Cardiac muscle cell (in vitro differentiated cells and primary cell): ENCODE measurements at regions not wholly inside any gene's neighbourhood (a gene's known extent, or its start where the extent isn't known, plus 50 kb on each side); places are given as distances from the start of the nearest gene placed in this dataset.

Source experiments
- DNase-seq, 2 donors: peaks; one replicate each; pipeline versions ENCODE4 v3.0.0 to v3.0.0-alpha.2; 2010 to 2017; ENCODE audit warnings: low read depth in 1 of 2, low spot score in 1 of 2
- H3K27ac ChIP-seq: fragments of 200-600 bp; sonication (generic); 2 replicates; pipeline ENCODE4 v1.5.1; 2016
- H3K27me3 ChIP-seq: fragments of 200-600 bp; sonication (generic); 2 replicates; pipeline ENCODE4 v1.6.0; 2016; ENCODE audit warnings: control low read depth
- H3K36me3 ChIP-seq: fragments of 200-600 bp; sonication (generic); 2 replicates; pipeline ENCODE4 v1.5.1; 2016; ENCODE audit warnings: control low read depth
- H3K4me1 ChIP-seq: fragments of 200-600 bp; sonication (generic); 2 replicates; pipeline ENCODE4 v1.8.1; 2017; ENCODE audit warnings: low read depth, mild to moderate bottlenecking, mixed run types
- H3K4me3 ChIP-seq: fragments of 200-600 bp; sonication (generic); 2 replicates; pipeline ENCODE4 v1.5.1; 2016; ENCODE audit warnings: mild to moderate bottlenecking
- H3K9me3 ChIP-seq: fragments of 200-600 bp; sonication (generic); 2 replicates; pipeline ENCODE4 v1.5.1; 2017; ENCODE audit warnings: low read depth, mild to moderate bottlenecking, control low read depth
- TF ChIP-seq, protein P1 (sequence below): IDR thresholded peaks from 2 replicates; pipeline ENCODE4 v1.5.1; 2012; ENCODE audit warnings: low read depth, mild to moderate bottlenecking, low read length

- Histone ChIP-seq H3K4me1 (no peaks in the 10 kb centered on the region), H3K27ac (no peak overlapping the region), H3K27me3 (no peaks in the 10 kb centered on the region), H3K36me3 (no peaks in the 10 kb centered on the region), H3K4me3 (no peak overlapping the region), H3K9me3 (no peaks in the 10 kb centered on the region)
- peak in 1 of 2 donors; percentile 49 for DNase-seq
- TF ChIP-seq, protein P1, sequence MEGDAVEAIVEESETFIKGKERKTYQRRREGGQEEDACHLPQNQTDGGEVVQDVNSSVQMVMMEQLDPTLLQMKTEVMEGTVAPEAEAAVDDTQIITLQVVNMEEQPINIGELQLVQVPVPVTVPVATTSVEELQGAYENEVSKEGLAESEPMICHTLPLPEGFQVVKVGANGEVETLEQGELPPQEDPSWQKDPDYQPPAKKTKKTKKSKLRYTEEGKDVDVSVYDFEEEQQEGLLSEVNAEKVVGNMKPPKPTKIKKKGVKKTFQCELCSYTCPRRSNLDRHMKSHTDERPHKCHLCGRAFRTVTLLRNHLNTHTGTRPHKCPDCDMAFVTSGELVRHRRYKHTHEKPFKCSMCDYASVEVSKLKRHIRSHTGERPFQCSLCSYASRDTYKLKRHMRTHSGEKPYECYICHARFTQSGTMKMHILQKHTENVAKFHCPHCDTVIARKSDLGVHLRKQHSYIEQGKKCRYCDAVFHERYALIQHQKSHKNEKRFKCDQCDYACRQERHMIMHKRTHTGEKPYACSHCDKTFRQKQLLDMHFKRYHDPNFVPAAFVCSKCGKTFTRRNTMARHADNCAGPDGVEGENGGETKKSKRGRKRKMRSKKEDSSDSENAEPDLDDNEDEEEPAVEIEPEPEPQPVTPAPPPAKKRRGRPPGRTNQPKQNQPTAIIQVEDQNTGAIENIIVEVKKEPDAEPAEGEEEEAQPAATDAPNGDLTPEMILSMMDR = no peak
These were observed 163.2 kb upstream of the S1PR3 start for GRCh38 chr9:88828018-88828417.

- peak in 1 of 2 donors; percentile 69 for DNase-seq
- Histone ChIP-seq H3K36me3 (no peaks in the 10 kb centered on the region), H3K4me3 (no peak overlapping the region), H3K27me3 (no peaks in the 10 kb centered on the region), H3K4me1 (no peaks in the 10 kb centered on the region), H3K9me3 (no peaks in the 10 kb centered on the region), H3K27ac (no peak overlapping the region)
- TF ChIP-seq, protein P1 = no peak
These were observed 162.7 kb upstream of the S1PR3 start for GRCh38 chr9:88828492-88828974.

DNA sequence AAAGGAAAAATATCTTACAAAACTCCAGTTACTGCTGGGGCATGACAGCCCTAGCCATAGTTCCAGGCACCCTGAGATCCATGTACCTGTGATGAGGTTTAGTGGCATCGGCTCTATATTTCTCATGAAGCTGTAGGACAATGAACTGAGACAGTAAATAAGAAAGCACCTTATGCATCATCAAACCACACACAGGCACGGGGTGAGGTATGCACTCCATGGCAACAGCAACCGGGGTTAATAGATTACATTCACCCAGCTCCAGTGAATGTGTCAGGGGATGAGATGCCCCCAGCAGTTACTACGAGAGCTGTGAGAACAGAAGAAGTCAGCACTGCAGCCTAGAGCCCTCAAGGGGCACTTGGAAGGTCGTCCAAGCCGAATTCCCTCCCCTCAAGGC lies 162.0 kb upstream of the S1PR3 start:
- Histone ChIP-seq H3K9me3 (no peaks in the 10 kb centered on the region), H3K27me3 (no peaks in the 10 kb centered on the region), H3K27ac (no peak overlapping the region), H3K4me1 (no peaks in the 10 kb centered on the region), H3K4me3 (no peak overlapping the region), H3K36me3 (no peaks in the 10 kb centered on the region)
- TF ChIP-seq, protein P1 = no peak
- DNase-seq = no peak

GRCh38 chr9:88831713-88832407 lies 159.4 kb upstream of the S1PR3 start:
- no peaks in the 10 kb centered on the region for H3K4me1 ChIP-seq
- H3K4me3 ChIP-seq = no peak overlapping the region
- DNase-seq = peak in 1 of 2 donors; percentile 28
- H3K9me3 ChIP-seq = no peaks in the 10 kb centered on the region
- TF ChIP-seq, protein P1 = no peak
- no peak overlapping the region for H3K27ac ChIP-seq
- no peaks in the 10 kb centered on the region for H3K27me3 ChIP-seq
- no peaks in the 10 kb centered on the region for H3K36me3 ChIP-seq

- no peak for DNase-seq
- TF ChIP-seq, protein P1 = no peak
- Histone ChIP-seq H3K36me3 (no peaks in the 10 kb centered on the region), H3K27ac (no peak overlapping the region), H3K9me3 (no peaks in the 10 kb centered on the region), H3K4me3 (no peak overlapping the region), H3K4me1 (no peaks in the 10 kb centered on the region), H3K27me3 (no peaks in the 10 kb centered on the region)
These were observed 157.3 kb upstream of the S1PR3 start for GRCh38 chr9:88833946-88834345.
